ENCODE measurements at regions not wholly inside any gene's neighbourhood (a gene's known extent, or its start where the extent isn't known, plus 50 kb on each side); places are given as distances from the start of the nearest gene placed in this dataset.

GRCh38 chr5:88144219-88145001, 124.2 kb downstream of the TMEM161B start:
- no peak for DNase-seq (ENCODE audit: low spot score)

GRCh38 chr5:88143693-88144218, 124.9 kb downstream of the TMEM161B start:
- no peak for DNase-seq (ENCODE audit: low spot score)

GRCh38 chr5:88142886-88143692, 125.6 kb downstream of the TMEM161B start:
- DNase-seq (ENCODE audit: low spot score), result peak; percentile 20

- no peak for DNase-seq (ENCODE audit: low spot score)
Observed at GRCh38 chr5:88142636-88142885, 126.1 kb downstream of the TMEM161B start.

- peak; percentile 95 for DNase-seq (ENCODE audit: low spot score)
Observed at GRCh38 chr5:88140856-88141752, 127.5 kb downstream of the TMEM161B start.

- DNase-seq (ENCODE audit: low spot score), result no peak
Observed at GRCh38 chr5:88140396-88140855, 128.2 kb downstream of the TMEM161B start.

GRCh38 chr5:88130211-88130815, 138.3 kb downstream of the TMEM161B start:
- DNase-seq (ENCODE audit: low spot score), result no peak

- no peak for DNase-seq (ENCODE audit: low spot score)
Observed at GRCh38 chr5:88128813-88129212, 139.8 kb downstream of the TMEM161B start.

GRCh38 chr5:88119535-88120125, 149.0 kb downstream of the TMEM161B start:
- DNase-seq (ENCODE audit: low spot score), result no peak

GRCh38 chr5:88118179-88118578, 150.5 kb downstream of the TMEM161B start:
- no peak for DNase-seq (ENCODE audit: low spot score)

GRCh38 chr5:88117546-88117945, 151.1 kb downstream of the TMEM161B start:
- DNase-seq (ENCODE audit: low spot score), result no peak

GRCh38 chr5:88116396-88116795, 152.2 kb downstream of the TMEM161B start:
- DNase-seq (ENCODE audit: low spot score), result no peak

GRCh38 chr5:88115211-88115610, 153.4 kb downstream of the TMEM161B start:
- no peak for DNase-seq (ENCODE audit: low spot score)

- no peak for DNase-seq (ENCODE audit: low spot score)
Observed at GRCh38 chr5:88113429-88113828, 155.2 kb downstream of the TMEM161B start.

- DNase-seq (ENCODE audit: low spot score), result no peak
Observed at GRCh38 chr5:88109818-88110217, 158.8 kb downstream of the TMEM161B start.

- no peak for DNase-seq (ENCODE audit: low spot score)
Observed at GRCh38 chr5:88108490-88109279, 160.0 kb downstream of the TMEM161B start.

- DNase-seq (ENCODE audit: low spot score), result no peak
Observed at GRCh38 chr5:88094906-88095496, 173.6 kb downstream of the TMEM161B start.

GRCh38 chr5:88094403-88094802, 174.2 kb downstream of the TMEM161B start:
- DNase-seq (ENCODE audit: low spot score), result no peak

GRCh38 chr5:88093765-88094164, 174.9 kb downstream of the TMEM161B start:
- DNase-seq (ENCODE audit: low spot score), result no peak

- no peak for DNase-seq (ENCODE audit: low spot score)
Observed at GRCh38 chr5:88092958-88093605, 175.6 kb downstream of the TMEM161B start.
